GM10266 (cell line): ENCODE measurements at regions not wholly inside any gene's neighbourhood (a gene's known extent, or its start where the extent isn't known, plus 50 kb on each side); places are given as distances from the start of the nearest gene placed in this dataset.

Experiments
- DNase-seq: peaks from one replicate; pipeline ENCODE4 v3.0.0; 2012; ENCODE audit errors: extremely low spot score
- TF ChIP-seq, protein P1 (sequence below): IDR thresholded peaks from 2 replicates; pipeline ENCODE4 v1.5.1; 2012; ENCODE audit warnings: mild to moderate bottlenecking, low read depth; ENCODE audit not compliant: control insufficient read depth, insufficient read depth; ENCODE audit errors: missing control alignments

DNA sequence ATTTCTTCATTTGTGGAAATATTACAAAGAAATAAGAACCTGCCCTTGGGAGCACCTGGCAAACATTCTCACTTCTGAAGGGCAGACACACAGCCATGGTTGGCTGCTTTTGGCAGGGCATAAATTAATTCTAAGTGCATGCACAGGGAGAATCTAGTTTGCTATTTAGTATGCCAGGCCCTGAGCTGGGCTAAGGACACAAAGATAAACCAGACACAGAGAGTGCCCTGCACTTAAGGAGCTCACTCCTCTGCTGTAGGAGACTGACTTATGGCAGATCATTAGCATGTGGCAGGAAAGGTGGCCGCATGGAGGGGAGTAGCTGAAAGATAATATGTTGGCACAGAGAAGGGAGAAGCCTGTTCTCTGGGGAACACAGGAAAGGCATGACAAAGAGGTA lies 367.0 kb downstream of the LPIN1 start:
- TF ChIP-seq, protein P1, sequence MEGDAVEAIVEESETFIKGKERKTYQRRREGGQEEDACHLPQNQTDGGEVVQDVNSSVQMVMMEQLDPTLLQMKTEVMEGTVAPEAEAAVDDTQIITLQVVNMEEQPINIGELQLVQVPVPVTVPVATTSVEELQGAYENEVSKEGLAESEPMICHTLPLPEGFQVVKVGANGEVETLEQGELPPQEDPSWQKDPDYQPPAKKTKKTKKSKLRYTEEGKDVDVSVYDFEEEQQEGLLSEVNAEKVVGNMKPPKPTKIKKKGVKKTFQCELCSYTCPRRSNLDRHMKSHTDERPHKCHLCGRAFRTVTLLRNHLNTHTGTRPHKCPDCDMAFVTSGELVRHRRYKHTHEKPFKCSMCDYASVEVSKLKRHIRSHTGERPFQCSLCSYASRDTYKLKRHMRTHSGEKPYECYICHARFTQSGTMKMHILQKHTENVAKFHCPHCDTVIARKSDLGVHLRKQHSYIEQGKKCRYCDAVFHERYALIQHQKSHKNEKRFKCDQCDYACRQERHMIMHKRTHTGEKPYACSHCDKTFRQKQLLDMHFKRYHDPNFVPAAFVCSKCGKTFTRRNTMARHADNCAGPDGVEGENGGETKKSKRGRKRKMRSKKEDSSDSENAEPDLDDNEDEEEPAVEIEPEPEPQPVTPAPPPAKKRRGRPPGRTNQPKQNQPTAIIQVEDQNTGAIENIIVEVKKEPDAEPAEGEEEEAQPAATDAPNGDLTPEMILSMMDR: no peak
- no peak for DNase-seq

DNA sequence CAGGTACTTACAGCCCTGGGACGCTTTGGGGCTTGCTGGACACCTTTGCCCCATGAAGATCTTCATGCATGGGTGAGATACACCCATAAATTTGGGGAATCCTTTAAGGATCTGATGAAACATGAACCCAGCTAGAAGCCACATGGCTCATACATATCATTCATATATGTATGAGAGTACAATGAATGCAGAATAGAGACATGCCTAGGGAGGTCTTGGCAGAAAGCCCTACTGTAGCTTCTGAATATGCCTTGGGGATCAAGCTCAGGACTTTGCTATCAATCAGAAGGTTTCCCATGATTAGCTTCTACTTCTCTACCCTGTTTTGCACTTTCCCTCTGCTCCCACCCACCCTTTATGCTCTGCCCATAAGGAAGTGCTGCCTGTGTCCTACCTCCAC lies 368.4 kb downstream of the LPIN1 start:
- TF ChIP-seq, protein P1: no peak
- no peak for DNase-seq

DNA sequence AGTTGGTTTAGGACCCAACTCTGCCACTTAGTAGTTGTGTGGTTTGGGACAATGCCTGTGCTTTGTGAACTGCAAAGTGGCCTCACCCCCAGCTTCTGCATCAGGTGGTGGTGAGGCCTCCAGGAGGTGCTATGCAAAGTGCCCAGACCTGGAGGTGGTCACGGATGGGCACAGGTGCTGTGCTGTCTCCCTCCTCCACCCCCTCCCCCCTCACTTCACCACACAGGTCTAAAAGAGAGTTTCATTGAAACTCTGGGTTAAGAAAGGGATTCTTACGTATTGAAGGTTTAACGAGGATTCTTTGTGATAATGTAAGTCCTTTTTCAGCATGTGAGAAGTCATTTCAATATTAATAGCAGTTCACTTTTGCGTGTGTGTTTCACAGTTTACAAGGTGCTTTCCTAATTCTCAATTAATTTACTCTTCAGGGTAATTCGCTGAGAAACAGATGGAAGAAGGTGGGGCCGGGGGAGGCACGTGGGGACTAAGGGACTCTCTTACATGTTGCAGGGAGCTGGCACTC lies 369.9 kb downstream of the LPIN1 start:
- no peak for DNase-seq
- TF ChIP-seq, protein P1: no peak

DNA sequence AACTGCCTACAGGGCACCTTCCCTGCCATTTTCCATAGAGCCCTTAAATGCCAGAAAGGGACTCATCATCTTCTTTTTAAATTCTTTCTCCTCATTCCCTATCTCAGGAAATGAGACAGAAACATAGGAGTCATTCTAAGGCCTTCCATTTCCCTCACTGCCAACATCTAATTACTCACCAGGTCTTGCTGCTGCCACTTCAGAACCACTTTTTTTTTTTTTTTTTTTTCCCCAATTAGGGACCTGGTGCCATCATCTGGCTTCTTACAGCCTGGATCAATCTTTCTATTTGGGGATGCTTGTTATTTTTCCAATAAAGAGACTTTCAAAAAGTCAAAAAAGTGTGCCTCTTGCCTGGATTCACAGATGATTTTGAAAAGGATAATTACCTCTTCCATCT lies 373.4 kb downstream of the LPIN1 start:
- DNase-seq: no peak
- TF ChIP-seq, protein P1: no peak

DNA sequence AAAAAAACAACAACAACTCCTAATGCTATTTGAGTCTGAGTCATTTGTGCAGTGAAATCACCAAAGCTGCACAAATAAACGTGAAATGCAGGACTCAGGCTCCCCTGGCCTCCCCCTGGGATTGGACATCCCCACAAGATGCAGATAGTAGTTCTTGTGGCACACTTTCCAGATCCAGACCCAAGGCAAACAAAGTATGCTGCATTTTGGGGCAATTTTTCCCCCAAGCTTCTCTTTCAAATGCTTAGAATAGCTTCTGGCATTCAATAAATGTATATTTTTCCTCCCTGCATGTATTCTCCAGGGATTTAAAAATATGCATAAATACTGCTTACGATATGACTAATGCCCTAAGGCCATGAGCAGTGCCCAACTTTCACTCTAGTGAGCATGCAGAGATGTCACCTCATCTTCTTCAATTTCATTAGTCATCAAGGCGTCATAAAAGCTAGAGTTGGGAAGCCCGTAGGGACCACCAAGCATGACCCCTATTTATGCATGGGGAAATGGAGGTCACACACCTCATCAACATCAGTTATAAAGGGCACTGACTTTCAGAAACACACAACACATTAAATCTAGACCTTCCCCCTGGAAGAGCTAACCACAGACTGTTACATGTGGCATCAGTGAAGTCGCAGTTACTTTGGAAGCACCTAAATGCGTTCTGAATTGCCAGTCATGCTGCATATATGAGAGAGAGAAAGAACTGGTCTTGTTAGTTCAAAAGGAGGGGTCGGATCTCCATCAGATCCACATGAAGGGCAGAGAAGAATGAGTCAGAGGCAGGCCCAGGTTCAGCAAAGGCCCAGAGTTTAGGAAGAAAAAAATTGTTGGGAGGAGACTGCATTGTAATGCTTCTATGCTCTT lies 374.1 kb downstream of the LPIN1 start:
- DNase-seq: no peak
- TF ChIP-seq, protein P1: no peak

DNA sequence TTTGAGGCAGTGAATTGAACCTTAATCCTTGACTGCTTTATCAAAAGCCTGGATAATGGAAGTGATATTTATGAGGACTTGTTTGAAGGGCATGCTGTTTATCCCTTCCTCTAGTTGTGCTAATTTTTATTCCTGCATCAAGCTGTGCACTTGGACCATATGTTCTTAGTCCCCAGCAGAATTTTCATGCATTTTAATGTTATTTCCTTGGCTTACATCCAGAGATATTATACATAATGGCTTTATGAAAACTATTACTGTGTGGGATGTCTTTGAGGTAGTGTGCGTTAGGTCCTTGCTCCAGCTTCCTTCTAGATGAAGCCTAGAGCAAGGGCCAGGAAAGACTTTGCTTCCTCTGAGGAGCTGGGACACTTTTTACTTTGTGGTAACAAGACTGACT lies 378.4 kb downstream of the LPIN1 start:
- TF ChIP-seq, protein P1: no peak
- no peak for DNase-seq

DNA sequence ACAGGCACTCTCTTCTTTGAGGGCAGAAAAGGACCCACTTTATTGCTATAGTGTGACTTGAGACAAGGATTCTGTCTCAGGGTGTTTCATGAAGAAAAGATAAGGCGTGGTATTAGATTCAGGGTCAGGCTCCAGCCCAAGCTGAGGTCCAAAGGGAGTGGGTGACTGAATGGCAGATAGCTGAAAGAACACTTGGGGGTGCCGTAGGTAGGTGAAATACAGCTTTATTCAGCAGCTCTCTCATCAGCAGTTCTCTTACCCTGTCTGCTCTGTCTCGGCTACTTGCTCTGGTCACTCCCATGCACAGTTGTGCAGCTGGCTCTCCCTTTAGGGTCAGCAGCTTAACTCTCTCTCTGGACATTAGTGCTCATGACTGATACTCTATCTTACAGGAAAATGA lies 379.9 kb downstream of the LPIN1 start:
- DNase-seq: no peak
- TF ChIP-seq, protein P1: no peak
